GM23338 (cell line): ENCODE measurements at regions not wholly inside any gene's neighbourhood (a gene's known extent, or its start where the extent isn't known, plus 50 kb on each side); places are given as distances from the start of the nearest gene placed in this dataset.

Source experiments
- ATAC-seq: fragments of 200-7000 bp; cut with Tn5 transposase; 3 replicates; pipeline ENCODE4 v1.9.1; 2020
- DNase-seq: peaks from one replicate; pipeline ENCODE4 v3.0.0-alpha.2; 2015; ENCODE audit warnings: low spot score
- H2AFZ ChIP-seq: fragments of 200-600 bp; sonication (generic); 2 replicates; pipeline ENCODE4 v1.8.0; 2016; ENCODE audit warnings: antibody characterized with exemption, mild to moderate bottlenecking, moderate library complexity
- H3F3A ChIP-seq: fragments of 200-600 bp; sonication (generic); replicated peaks from 2 replicates; pipeline ENCODE4 v1.8.0; 2017; ENCODE audit warnings: antibody characterized with exemption, mixed run types, low read depth
- H3K27ac ChIP-seq: fragments of 200-600 bp; sonication (generic); 2 replicates; pipeline ENCODE4 v1.6.1; 2016; ENCODE audit warnings: low read depth
- H3K27me3 ChIP-seq: fragments of 200-600 bp; sonication (generic); 2 replicates; pipeline ENCODE4 v1.8.0; 2016; ENCODE audit warnings: mild to moderate bottlenecking, mixed run types, moderate library complexity; ENCODE audit not compliant: insufficient read depth
- H3K36me3 ChIP-seq: fragments of 200-600 bp; sonication (generic); 2 replicates; pipeline ENCODE4 v1.8.0; 2016; ENCODE audit warnings: mild to moderate bottlenecking; ENCODE audit not compliant: insufficient read depth
- H3K4me1 ChIP-seq: fragments of 200-600 bp; sonication (generic); 2 replicates; pipeline ENCODE4 v1.8.0; 2016; ENCODE audit warnings: mild to moderate bottlenecking, moderate library complexity; ENCODE audit not compliant: insufficient read depth
- H3K4me2 ChIP-seq: fragments of 200-600 bp; sonication (generic); 2 replicates; pipeline ENCODE4 v1.7.1; 2017; ENCODE audit warnings: mixed run types
- H3K4me3 ChIP-seq: fragments of 200-600 bp; sonication (generic); 2 replicates; pipeline ENCODE4 v1.6.1; 2016; ENCODE audit warnings: mixed run types
- H3K79me2 ChIP-seq: fragments of 200-600 bp; sonication (generic); replicated peaks from 2 replicates; pipeline ENCODE4 v1.8.0; 2017; ENCODE audit warnings: mild to moderate bottlenecking; ENCODE audit not compliant: insufficient read depth
- H3K9me2 ChIP-seq: fragments of 200-600 bp; sonication (generic); 2 replicates; pipeline ENCODE4 v1.8.0; 2017; ENCODE audit not compliant: insufficient read depth
- H4K20me1 ChIP-seq: fragments of 200-600 bp; sonication (generic); replicated peaks from 2 replicates; pipeline ENCODE4 v1.8.0; 2017; ENCODE audit warnings: mild to moderate bottlenecking; ENCODE audit not compliant: insufficient read depth
- H3K27ac Mint-ChIP-seq: 2 replicates; pipeline ENCODE4 v1.8.0; 2020; ENCODE audit warnings: inconsistent platforms, mild to moderate bottlenecking, moderate library complexity, mixed read lengths
- H3K27me3 Mint-ChIP-seq: 3 replicates; pipeline ENCODE4 v1.8.0; 2022; ENCODE audit warnings: low read depth, mild to moderate bottlenecking, moderate library complexity, mixed read lengths, inconsistent platforms; ENCODE audit not compliant: insufficient read depth, poor library complexity
- H3K36me3 Mint-ChIP-seq: 3 replicates; pipeline ENCODE4 v1.8.0; 2021; ENCODE audit warnings: low read depth, mild to moderate bottlenecking, inconsistent platforms, moderate library complexity, mixed read lengths
- H3K4me1 Mint-ChIP-seq: 3 replicates; pipeline ENCODE4 v1.8.0; 2020; ENCODE audit warnings: mild to moderate bottlenecking, inconsistent platforms, mixed read lengths
- H3K4me3 Mint-ChIP-seq: 3 replicates; pipeline ENCODE4 v1.8.0; 2021; ENCODE audit warnings: moderate library complexity, mild to moderate bottlenecking, inconsistent platforms, mixed read lengths
- H3K9me3 Mint-ChIP-seq: 3 replicates; pipeline ENCODE4 v1.8.0; 2020; ENCODE audit warnings: moderate library complexity, mild to moderate bottlenecking, inconsistent platforms, mixed read lengths
- CREB1 ChIP-seq: fragments of 250-450 bp; sonication (Bioruptor Pico); IDR thresholded peaks from 2 replicates; pipeline ENCODE4 v1.5.0; 2020; ENCODE audit warnings: low read depth, mild to moderate bottlenecking, moderate library complexity
- ETS1 ChIP-seq: IDR thresholded peaks from 2 replicates; pipeline ENCODE4 v1.6.1; 2016; ENCODE audit warnings: antibody characterized with exemption
- EZH2phosphoT487 ChIP-seq: fragments of 200-600 bp; sonication (generic); IDR thresholded peaks from one replicate; pipeline ENCODE4 v1.8.1; 2018; ENCODE audit warnings: antibody characterized with exemption; ENCODE audit not compliant: unreplicated experiment
- JUNB ChIP-seq: IDR thresholded peaks from one replicate; pipeline ENCODE4 v1.6.1; 2016; ENCODE audit warnings: antibody characterized with exemption; ENCODE audit not compliant: unreplicated experiment
- NANOG ChIP-seq: IDR thresholded peaks from 2 replicates; pipeline ENCODE4 v1.6.1; 2016; ENCODE audit warnings: antibody characterized with exemption, borderline replicate concordance
- POLR2AphosphoS5 ChIP-seq: IDR thresholded peaks from 2 replicates; pipeline ENCODE4 v1.6.1; 2016; ENCODE audit warnings: antibody characterized with exemption, low read depth
- STAT1 ChIP-seq: IDR thresholded peaks from one replicate; pipeline ENCODE4 v1.6.1; 2016; ENCODE audit warnings: antibody characterized with exemption; ENCODE audit not compliant: unreplicated experiment
- ZNF114 ChIP-seq: fragments of 250-450 bp; sonication (Bioruptor Pico); IDR thresholded peaks from 2 replicates; pipeline ENCODE4 v1.5.0; 2020; ENCODE audit warnings: mild to moderate bottlenecking, moderate library complexity
- ZNF331 ChIP-seq: fragments of 250-450 bp; sonication (Bioruptor Pico); IDR thresholded peaks from 2 replicates; pipeline ENCODE4 v1.5.0; 2020; ENCODE audit warnings: low read depth, mild to moderate bottlenecking, moderate library complexity
- TF ChIP-seq, protein P1 (sequence below): fragments of 250-450 bp; sonication (Bioruptor Pico); IDR thresholded peaks from 2 replicates; pipeline ENCODE4 v1.5.0; 2020; ENCODE audit warnings: mild to moderate bottlenecking, moderate library complexity
- TF ChIP-seq, protein P2 (sequence below), 2 experiments: fragments of 200-600 bp in 1 of 2; sonication (generic) in 1 of 2; conservative IDR thresholded peaks; 2 replicates each; pipeline versions ENCODE4 v1.5.1 to v1.6.1; 2016 to 2017; ENCODE audit warnings: antibody characterized with exemption in 2 of 2, low read depth in 2 of 2, mild to moderate bottlenecking in 2 of 2, moderate library complexity in 1 of 2

- Histone ChIP-seq H3F3A (no peaks in the 10 kb centered on the region), H3K4me2 (no peak overlapping the region), H3K36me3 (no peaks in the 10 kb centered on the region), H3K27ac (no peak overlapping the region), H3K4me1 (no peaks in the 10 kb centered on the region), H4K20me1 (no peaks in the 10 kb centered on the region), H2AFZ (no peak overlapping the region), H3K27me3 (no peaks in the 10 kb centered on the region), H3K4me3 (no peak overlapping the region), H3K79me2 (no peaks in the 10 kb centered on the region), H3K9me2 (no peaks in the 10 kb centered on the region)
- TF ChIP-seq ETS1 (no peak), ZNF331 (no peak), POLR2AphosphoS5 (no peak), EZH2phosphoT487 (no peak)
- Mint-ChIP-seq H3K4me3 (no peak overlapping the region), H3K36me3 (no peaks in the 10 kb centered on the region), H3K9me3 (no peaks in the 10 kb centered on the region; the same call in 2 of the 3 replicates), H3K27me3 (peaks cover 3% of the 10 kb centered on the region), H3K4me1 (no peaks in the 10 kb centered on the region), H3K27ac (no peak overlapping the region)
- DNase-seq = no peak
- no peak for ATAC-seq
Measured at GRCh38 chr3:73235768-73236167, 174.3 kb downstream of the EBLN2 start.

DNA sequence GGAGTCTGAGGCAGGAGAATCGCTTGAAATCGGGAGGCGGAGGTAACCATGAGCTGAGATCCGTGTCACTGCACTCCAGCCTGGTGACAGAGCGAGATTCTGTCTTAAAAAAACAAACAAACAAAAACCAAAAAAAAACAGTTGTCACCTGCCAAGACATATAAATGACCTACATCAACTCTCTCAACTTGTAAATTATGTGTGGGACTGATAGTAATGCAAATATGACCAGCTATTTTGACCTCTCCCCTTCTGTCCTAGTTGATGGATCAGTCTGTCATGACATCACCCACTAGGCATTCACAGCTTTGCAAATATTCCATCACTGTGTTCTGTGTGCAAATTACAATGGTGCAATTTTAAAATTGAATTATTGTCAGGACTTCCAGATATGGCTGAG is 175.4 kb downstream of the EBLN2 start:
- Histone ChIP-seq H3K27ac (no peak overlapping the region), H3K4me3 (no peak overlapping the region), H3F3A (no peaks in the 10 kb centered on the region), H3K36me3 (no peaks in the 10 kb centered on the region), H2AFZ (no peak overlapping the region), H3K27me3 (no peaks in the 10 kb centered on the region), H3K4me2 (no peak overlapping the region), H4K20me1 (no peaks in the 10 kb centered on the region), H3K79me2 (no peaks in the 10 kb centered on the region), H3K9me2 (no peaks in the 10 kb centered on the region), H3K4me1 (no peaks in the 10 kb centered on the region)
- ATAC-seq (no peak), DNase-seq (no peak)
- Mint-ChIP-seq H3K9me3 (no peaks in the 10 kb centered on the region; the same call in 2 of the 3 replicates), H3K27ac (no peak overlapping the region), H3K4me3 (no peak overlapping the region), H3K36me3 (no peaks in the 10 kb centered on the region), H3K27me3 (peaks cover 3% of the 10 kb centered on the region), H3K4me1 (no peaks in the 10 kb centered on the region)
- TF ChIP-seq JUNB (no peak), POLR2AphosphoS5 (no peak), CREB1 (no peak), EZH2phosphoT487 (no peak), ZNF331 (no peak), ZNF114 (CRISPR knock-in tag) (no peak), STAT1 (no peak), NANOG (no peak)
- TF ChIP-seq, protein P1, sequence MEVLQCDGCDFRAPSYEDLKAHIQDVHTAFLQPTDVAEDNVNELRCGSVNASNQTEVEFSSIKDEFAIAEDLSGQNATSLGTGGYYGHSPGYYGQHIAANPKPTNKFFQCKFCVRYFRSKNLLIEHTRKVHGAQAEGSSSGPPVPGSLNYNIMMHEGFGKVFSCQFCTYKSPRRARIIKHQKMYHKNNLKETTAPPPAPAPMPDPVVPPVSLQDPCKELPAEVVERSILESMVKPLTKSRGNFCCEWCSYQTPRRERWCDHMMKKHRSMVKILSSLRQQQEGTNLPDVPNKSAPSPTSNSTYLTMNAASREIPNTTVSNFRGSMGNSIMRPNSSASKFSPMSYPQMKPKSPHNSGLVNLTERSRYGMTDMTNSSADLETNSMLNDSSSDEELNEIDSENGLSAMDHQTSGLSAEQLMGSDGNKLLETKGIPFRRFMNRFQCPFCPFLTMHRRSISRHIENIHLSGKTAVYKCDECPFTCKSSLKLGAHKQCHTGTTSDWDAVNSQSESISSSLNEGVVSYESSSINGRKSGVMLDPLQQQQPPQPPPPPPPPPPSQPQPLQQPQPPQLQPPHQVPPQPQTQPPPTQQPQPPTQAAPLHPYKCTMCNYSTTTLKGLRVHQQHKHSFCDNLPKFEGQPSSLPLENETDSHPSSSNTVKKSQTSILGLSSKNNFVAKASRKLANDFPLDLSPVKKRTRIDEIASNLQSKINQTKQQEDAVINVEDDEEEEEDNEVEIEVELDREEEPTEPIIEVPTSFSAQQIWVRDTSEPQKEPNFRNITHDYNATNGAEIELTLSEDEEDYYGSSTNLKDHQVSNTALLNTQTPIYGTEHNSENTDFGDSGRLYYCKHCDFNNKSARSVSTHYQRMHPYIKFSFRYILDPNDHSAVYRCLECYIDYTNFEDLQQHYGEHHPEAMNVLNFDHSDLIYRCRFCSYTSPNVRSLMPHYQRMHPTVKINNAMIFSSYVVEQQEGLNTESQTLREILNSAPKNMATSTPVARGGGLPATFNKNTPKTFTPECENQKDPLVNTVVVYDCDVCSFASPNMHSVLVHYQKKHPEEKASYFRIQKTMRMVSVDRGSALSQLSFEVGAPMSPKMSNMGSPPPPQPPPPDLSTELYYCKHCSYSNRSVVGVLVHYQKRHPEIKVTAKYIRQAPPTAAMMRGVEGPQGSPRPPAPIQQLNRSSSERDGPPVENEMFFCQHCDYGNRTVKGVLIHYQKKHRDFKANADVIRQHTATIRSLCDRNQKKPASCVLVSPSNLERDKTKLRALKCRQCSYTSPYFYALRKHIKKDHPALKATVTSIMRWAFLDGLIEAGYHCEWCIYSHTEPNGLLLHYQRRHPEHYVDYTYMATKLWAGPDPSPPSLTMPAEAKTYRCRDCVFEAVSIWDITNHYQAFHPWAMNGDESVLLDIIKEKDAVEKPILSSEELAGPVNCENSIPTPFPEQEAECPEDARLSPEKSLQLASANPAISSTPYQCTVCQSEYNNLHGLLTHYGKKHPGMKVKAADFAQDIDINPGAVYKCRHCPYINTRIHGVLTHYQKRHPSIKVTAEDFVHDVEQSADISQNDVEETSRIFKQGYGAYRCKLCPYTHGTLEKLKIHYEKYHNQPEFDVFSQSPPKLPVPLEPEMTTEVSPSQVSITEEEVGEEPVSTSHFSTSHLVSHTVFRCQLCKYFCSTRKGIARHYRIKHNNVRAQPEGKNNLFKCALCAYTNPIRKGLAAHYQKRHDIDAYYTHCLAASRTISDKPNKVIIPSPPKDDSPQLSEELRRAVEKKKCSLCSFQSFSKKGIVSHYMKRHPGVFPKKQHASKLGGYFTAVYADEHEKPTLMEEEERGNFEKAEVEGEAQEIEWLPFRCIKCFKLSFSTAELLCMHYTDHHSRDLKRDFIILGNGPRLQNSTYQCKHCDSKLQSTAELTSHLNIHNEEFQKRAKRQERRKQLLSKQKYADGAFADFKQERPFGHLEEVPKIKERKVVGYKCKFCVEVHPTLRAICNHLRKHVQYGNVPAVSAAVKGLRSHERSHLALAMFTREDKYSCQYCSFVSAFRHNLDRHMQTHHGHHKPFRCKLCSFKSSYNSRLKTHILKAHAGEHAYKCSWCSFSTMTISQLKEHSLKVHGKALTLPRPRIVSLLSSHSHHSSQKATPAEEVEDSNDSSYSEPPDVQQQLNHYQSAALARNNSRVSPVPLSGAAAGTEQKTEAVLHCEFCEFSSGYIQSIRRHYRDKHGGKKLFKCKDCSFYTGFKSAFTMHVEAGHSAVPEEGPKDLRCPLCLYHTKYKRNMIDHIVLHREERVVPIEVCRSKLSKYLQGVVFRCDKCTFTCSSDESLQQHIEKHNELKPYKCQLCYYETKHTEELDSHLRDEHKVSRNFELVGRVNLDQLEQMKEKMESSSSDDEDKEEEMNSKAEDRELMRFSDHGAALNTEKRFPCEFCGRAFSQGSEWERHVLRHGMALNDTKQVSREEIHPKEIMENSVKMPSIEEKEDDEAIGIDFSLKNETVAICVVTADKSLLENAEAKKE (CRISPR knock-in tag) = no peak
- TF ChIP-seq, protein P2, sequence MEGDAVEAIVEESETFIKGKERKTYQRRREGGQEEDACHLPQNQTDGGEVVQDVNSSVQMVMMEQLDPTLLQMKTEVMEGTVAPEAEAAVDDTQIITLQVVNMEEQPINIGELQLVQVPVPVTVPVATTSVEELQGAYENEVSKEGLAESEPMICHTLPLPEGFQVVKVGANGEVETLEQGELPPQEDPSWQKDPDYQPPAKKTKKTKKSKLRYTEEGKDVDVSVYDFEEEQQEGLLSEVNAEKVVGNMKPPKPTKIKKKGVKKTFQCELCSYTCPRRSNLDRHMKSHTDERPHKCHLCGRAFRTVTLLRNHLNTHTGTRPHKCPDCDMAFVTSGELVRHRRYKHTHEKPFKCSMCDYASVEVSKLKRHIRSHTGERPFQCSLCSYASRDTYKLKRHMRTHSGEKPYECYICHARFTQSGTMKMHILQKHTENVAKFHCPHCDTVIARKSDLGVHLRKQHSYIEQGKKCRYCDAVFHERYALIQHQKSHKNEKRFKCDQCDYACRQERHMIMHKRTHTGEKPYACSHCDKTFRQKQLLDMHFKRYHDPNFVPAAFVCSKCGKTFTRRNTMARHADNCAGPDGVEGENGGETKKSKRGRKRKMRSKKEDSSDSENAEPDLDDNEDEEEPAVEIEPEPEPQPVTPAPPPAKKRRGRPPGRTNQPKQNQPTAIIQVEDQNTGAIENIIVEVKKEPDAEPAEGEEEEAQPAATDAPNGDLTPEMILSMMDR (conservative IDR thresholded peaks at IDR 0.05; ENCODE audit: low read depth in 2 of 2) = no peak
